ENCODE measurements at regions not wholly inside any gene's neighbourhood (a gene's known extent, or its start where the extent isn't known, plus 50 kb on each side); places are given as distances from the start of the nearest gene placed in this dataset.
"Not testable (repeated sequence)": the region's sequence is repeated elsewhere in the genome, so short reads cannot be mapped to it uniquely, and the experiment has no call there.

DNA sequence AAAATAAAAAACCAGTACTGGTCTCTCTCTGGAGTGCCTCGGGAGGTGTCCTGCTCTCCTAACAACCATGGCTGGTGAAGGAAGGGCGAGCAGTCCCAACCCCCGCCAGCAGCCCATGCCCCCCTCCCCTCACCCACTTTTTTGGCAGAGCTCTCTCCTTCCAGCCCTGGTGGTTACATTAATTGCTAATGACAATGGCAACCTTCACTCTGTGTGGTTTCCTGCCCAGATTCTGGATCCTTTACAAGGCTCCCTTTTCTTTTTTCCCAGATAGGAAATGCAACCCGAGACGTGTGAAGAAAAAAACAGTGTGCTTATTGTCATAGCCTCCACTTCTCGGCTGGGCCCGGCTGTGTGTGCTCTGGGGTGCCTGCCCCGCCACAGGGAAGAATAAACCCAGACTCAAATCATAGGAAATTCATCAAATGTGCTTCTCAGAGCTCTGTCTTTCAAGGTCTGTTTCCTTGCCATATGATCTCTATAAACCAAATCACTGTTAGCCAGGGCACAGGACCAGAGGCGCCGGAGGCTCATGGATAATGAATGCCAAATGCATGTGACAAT is 513.0 kb downstream of the SOX6 start:
- peak; percentile 57 for DNase-seq (ENCODE audit: low read depth, low spot score)
- TF ChIP-seq POLR2AphosphoS5 (IDR thresholded peaks at IDR 0.05; ENCODE audit: borderline replicate concordance, low read depth, low read length) (no peak; the same call in 1 of the 2 replicates), FOXP2 (optimal IDR thresholded peaks at IDR 0.05; ENCODE audit: control extremely low read depth, extremely low read length, insufficient read depth) (no peak), EZH2 (IDR thresholded peaks at IDR 0.05) (no peak)
- Histone ChIP-seq H3K9me3 (ENCODE audit: low read depth, low read length) (no peaks in the 10 kb centered on the region), H3K9ac (ENCODE audit: insufficient read length) (peak overlapping the region; percentile 56), H3K36me3 (ENCODE audit: insufficient read depth, low read length) (no peaks in the 10 kb centered on the region), H3K27ac (peak overlapping the region; percentile 96), H3K4me3 (peak overlapping the region; percentile 66)

DNA sequence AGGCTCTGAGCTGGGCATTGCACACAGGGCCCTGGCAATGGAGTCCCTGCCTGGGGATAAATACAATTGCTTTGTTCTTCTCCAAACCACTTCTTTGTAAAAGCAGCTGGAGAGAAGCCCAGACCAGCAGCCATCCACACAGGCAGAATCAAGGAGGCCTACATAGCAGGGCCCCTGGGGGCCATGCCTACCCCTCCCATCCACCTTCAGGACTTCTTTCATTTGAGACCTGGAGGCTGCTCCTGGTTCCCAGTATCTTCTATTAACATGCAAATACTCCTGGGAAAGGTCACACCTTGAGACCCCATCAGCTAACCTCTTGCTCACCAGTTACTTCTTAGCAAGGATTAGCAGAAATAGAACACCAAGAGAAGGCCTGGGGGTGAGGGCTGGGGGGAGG is 511.1 kb downstream of the SOX6 start:
- H3K27ac ChIP-seq: peak overlapping the region; percentile 96
- H3K36me3 ChIP-seq (ENCODE audit: insufficient read depth, low read length): no peaks in the 10 kb centered on the region
- no peak for DNase-seq (ENCODE audit: low read depth, low spot score)
- TF ChIP-seq EZH2 (IDR thresholded peaks at IDR 0.05) (no peak), POLR2AphosphoS5 (IDR thresholded peaks at IDR 0.05; ENCODE audit: borderline replicate concordance, low read depth, low read length) (no peak)
- H3K9ac ChIP-seq (ENCODE audit: insufficient read length): no peak overlapping the region
- H3K9me3 ChIP-seq (ENCODE audit: low read depth, low read length): no peaks in the 10 kb centered on the region
- H3K4me3 ChIP-seq: peak overlapping the region; percentile 66

DNA sequence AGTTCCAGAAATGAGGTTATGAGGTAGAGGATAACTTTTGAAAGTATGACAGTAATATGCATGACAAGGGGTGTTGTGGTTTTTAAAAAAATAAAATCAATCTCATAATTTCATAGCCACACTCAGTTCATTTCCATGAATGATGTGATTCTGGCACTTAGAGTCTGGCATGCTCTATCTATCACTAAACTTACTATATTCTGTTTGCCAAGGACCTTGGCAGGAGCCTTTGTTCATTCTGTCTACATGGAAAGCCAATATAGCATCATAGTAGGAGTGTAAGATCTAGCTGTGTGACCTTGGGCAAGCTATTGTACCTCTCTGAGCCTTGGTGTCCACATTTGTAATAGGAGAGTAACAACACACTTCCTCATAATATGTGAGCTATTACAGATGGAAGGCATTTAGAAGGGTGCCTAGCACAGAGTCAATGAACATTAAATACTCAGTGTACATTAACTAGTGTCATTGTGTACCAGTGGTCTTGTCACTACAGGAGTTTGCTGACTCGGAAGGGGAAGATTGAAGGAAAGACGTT is 507.6 kb downstream of the SOX6 start:
- DNase-seq (ENCODE audit: low read depth, low spot score): no peak
- no peak for TF ChIP-seq POLR2AphosphoS5 (IDR thresholded peaks at IDR 0.05; ENCODE audit: borderline replicate concordance, low read depth, low read length)
- TF ChIP-seq FOXP2 (optimal IDR thresholded peaks at IDR 0.05; ENCODE audit: control extremely low read depth, extremely low read length, insufficient read depth): no peak
- TF ChIP-seq EZH2 (IDR thresholded peaks at IDR 0.05): no peak
- H3K4me3 ChIP-seq: no peak overlapping the region
- peak overlapping the region; percentile 8 for H3K9ac ChIP-seq (ENCODE audit: insufficient read length)
- H3K9me3 ChIP-seq (ENCODE audit: low read depth, low read length): no peaks in the 10 kb centered on the region
- H3K27ac ChIP-seq: peak overlapping the region; percentile 86
- no peaks in the 10 kb centered on the region for H3K36me3 ChIP-seq (ENCODE audit: insufficient read depth, low read length)

DNA sequence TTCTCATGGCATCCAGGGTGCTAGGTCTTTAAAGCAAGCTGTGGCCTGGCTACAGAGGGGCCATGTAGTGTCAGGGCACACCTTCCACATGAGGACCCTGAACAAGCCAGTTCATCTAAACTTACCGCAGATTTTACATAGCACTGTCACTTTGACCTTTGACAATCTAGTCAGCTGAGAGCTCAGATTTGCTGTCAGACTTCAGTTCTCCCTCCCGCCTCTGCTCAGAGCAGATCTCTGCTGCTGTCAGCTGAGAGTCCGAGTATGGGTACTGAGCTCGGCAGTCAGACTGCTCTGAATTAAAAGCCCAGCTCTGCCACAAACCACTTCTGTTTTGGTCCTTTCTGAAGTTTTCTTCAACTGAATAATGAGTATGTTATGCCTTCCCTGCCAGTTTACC is 507.1 kb downstream of the SOX6 start:
- H3K9me3 ChIP-seq (ENCODE audit: low read depth, low read length): no peaks in the 10 kb centered on the region
- no peak for DNase-seq (ENCODE audit: low read depth, low spot score)
- H3K36me3 ChIP-seq (ENCODE audit: insufficient read depth, low read length): no peaks in the 10 kb centered on the region
- peak overlapping the region; percentile 86 for H3K27ac ChIP-seq
- no peak overlapping the region for H3K4me3 ChIP-seq
- no peak for TF ChIP-seq EZH2 (IDR thresholded peaks at IDR 0.05)
- TF ChIP-seq FOXP2 (optimal IDR thresholded peaks at IDR 0.05; ENCODE audit: control extremely low read depth, extremely low read length, insufficient read depth): no peak
- TF ChIP-seq POLR2AphosphoS5 (IDR thresholded peaks at IDR 0.05; ENCODE audit: borderline replicate concordance, low read depth, low read length): no peak
- H3K9ac ChIP-seq (ENCODE audit: insufficient read length): peak overlapping the region; percentile 43

DNA sequence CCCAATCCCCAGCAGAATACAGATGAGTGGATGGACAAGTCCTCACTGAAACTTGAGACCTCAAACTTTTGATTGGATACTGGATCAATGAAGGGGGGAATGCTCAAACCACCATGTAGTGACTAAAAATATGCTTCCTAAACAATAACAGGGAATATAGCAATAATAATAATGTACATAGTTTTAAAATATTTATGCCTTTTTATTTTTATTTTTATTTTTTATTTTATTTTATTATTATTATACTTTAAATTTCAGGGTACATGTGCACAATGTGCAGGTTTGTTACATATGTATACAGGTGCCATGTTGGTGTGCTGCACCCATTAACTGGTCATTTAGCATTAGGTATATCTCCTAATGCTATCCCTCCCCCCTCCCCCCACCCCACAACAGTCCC is 506.0 kb downstream of the SOX6 start:
- H3K27ac ChIP-seq: peak overlapping the region; percentile 86; the same call in 1 of the 2 replicates
- not testable (repeated sequence) for H3K4me3 ChIP-seq; H3K9ac ChIP-seq (ENCODE audit: insufficient read length); H3K36me3 ChIP-seq (ENCODE audit: insufficient read depth, low read length); DNase-seq (ENCODE audit: low read depth, low spot score); H3K9me3 ChIP-seq (ENCODE audit: low read depth, low read length)

DNA sequence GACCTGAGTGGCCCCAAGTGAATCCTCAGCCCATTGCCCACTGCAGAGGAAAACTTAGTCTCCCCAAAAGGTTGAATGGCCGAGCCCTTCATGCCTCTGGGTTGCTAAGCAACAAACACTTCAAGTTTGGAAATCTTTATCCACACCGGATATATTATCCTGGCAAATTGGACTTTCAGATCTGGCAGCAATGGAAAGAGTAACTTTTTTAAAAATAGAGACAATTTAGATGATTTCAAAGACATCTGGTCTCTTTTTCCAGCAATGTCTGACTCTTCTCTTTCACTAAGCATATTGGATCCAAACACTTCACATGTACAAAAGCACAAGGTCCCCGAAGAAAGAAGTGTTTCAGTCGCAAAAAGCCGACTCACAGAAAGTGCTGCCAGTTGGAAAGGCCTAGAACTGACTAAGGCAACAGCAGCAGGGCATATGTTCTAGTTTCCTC is 505.3 kb downstream of the SOX6 start:
- Histone ChIP-seq H3K9me3 (ENCODE audit: low read depth, low read length) (no peaks in the 10 kb centered on the region), H3K9ac (ENCODE audit: insufficient read length) (peak overlapping the region; percentile 40), H3K4me3 (no peak overlapping the region), H3K36me3 (ENCODE audit: insufficient read depth, low read length) (no peaks in the 10 kb centered on the region), H3K27ac (peak overlapping the region; percentile 79)
- TF ChIP-seq EZH2 (IDR thresholded peaks at IDR 0.05): no peak
- TF ChIP-seq POLR2AphosphoS5 (IDR thresholded peaks at IDR 0.05; ENCODE audit: borderline replicate concordance, low read depth, low read length): no peak
- TF ChIP-seq FOXP2 (optimal IDR thresholded peaks at IDR 0.05; ENCODE audit: control extremely low read depth, extremely low read length, insufficient read depth): no peak
- DNase-seq (ENCODE audit: low read depth, low spot score): no peak

DNA sequence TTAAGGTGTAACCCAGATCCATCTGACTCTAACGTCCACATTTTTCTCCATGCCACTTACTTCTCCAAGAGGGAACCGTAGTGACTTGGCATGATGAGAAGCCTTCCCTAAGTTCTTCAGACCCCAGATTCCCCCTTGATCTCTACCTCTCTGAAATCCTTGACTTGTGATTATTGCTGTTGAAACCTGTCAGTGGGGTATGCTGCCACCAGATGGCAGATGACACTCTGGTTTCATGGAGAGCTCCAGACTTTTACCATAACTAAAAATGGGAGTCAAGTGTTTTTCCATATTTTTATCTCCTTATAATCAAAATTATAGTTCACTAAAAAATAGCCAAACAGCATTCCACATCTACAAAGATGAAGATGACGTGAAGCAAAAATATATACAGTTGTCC is 504.2 kb downstream of the SOX6 start:
- TF ChIP-seq FOXP2 (optimal IDR thresholded peaks at IDR 0.05; ENCODE audit: control extremely low read depth, extremely low read length, insufficient read depth) (no peak), EZH2 (IDR thresholded peaks at IDR 0.05) (no peak), POLR2AphosphoS5 (IDR thresholded peaks at IDR 0.05; ENCODE audit: borderline replicate concordance, low read depth, low read length) (no peak)
- H3K9ac ChIP-seq (ENCODE audit: insufficient read length): no peak overlapping the region
- no peaks in the 10 kb centered on the region for H3K36me3 ChIP-seq (ENCODE audit: insufficient read depth, low read length)
- DNase-seq (ENCODE audit: low read depth, low spot score): no peak
- H3K9me3 ChIP-seq (ENCODE audit: low read depth, low read length): no peaks in the 10 kb centered on the region
- no peak overlapping the region for H3K4me3 ChIP-seq
- peak overlapping the region; percentile 79; the same call in 1 of the 2 replicates for H3K27ac ChIP-seq

DNA sequence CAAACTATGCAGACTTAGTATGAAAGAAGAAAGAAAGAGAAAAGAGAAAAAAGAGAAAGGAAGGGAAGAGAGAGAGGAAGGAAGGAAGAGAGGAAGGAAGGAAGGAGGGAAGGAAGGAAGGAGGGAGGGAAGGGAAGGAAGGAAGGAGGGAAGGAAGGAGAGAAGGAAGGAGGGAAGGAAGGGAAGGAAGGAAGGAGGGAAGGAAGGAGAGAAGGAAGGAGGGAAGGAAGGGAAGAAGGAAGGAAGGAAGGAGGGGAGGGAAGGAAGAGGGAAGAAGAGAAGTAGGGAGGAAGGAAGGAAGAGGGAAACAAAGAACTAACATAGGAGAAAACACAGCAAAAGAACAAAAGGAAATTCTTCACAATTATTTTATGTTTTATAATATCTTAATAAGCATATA is 502.1 kb downstream of the SOX6 start:
- Histone ChIP-seq H3K9me3 (ENCODE audit: low read depth, low read length) (no peaks in the 10 kb centered on the region), H3K9ac (ENCODE audit: insufficient read length) (no peak overlapping the region), H3K4me3 (no peak overlapping the region), H3K27ac (peak overlapping the region; percentile 76), H3K36me3 (ENCODE audit: insufficient read depth, low read length) (no peaks in the 10 kb centered on the region)
- DNase-seq (ENCODE audit: low read depth, low spot score): no peak
- no peak for TF ChIP-seq FOXP2 (optimal IDR thresholded peaks at IDR 0.05; ENCODE audit: control extremely low read depth, extremely low read length, insufficient read depth)
- no peak for TF ChIP-seq EZH2 (IDR thresholded peaks at IDR 0.05)
- no peak for TF ChIP-seq POLR2AphosphoS5 (IDR thresholded peaks at IDR 0.05; ENCODE audit: borderline replicate concordance, low read depth, low read length)

DNA sequence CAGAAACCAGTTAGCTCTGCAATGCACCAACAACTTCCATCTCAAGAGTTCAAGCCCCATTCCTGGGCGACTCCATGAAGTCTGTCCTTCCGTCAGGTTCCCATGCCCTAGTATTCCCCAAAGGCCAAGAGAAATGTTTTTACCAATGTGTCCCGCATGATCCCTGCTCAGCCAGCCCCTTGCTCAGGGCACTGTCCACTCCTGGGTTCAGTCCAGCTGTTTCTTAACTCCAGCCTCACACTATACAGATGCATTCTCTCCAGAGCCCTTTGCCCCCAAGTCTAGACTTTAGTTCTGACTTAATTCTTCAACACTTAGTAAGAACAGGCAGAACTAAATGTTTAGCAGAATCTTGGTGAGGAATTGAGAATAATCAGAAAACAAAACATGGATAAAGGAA is 497.5 kb downstream of the SOX6 start:
- Histone ChIP-seq H3K27ac (no peak overlapping the region), H3K36me3 (ENCODE audit: insufficient read depth, low read length) (no peaks in the 10 kb centered on the region), H3K9ac (ENCODE audit: insufficient read length) (no peak overlapping the region), H3K4me3 (no peak overlapping the region), H3K9me3 (ENCODE audit: low read depth, low read length) (no peaks in the 10 kb centered on the region)
- DNase-seq (ENCODE audit: low read depth, low spot score): no peak
- TF ChIP-seq FOXP2 (optimal IDR thresholded peaks at IDR 0.05; ENCODE audit: control extremely low read depth, extremely low read length, insufficient read depth): no peak
- TF ChIP-seq EZH2 (IDR thresholded peaks at IDR 0.05): no peak
- no peak for TF ChIP-seq POLR2AphosphoS5 (IDR thresholded peaks at IDR 0.05; ENCODE audit: borderline replicate concordance, low read depth, low read length)

Measured in SK-N-MC (cell line).